ENCODE measurements at regions not wholly inside any gene's neighbourhood (a gene's known extent, or its start where the extent isn't known, plus 50 kb on each side); places are given as distances from the start of the nearest gene placed in this dataset.
"Not testable (repeated sequence)": the region's sequence is repeated elsewhere in the genome, so short reads cannot be mapped to it uniquely, and the experiment has no call there.

DNA sequence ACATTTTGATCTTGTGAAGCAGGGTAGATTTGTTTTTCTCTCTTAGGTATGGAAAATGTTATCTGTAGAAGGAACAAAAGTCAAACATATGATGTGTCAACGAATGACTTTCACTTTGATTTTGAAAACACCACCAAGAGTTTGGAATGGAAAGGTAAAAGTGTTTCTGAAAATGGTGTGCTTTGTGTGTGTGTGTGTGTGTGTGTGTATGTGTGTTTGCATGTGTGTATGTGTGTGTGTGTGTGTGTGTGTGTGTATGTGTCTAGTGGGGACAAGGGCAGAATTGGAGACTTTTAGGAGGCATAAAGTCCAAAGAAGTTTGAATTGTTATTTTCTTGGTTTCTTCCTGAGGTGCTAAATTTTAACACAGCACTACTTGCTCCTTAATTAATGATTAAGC, 115.4 kb upstream of the PRKCQ start:
- DNase-seq (ENCODE audit: low spot score), result no peak

DNA sequence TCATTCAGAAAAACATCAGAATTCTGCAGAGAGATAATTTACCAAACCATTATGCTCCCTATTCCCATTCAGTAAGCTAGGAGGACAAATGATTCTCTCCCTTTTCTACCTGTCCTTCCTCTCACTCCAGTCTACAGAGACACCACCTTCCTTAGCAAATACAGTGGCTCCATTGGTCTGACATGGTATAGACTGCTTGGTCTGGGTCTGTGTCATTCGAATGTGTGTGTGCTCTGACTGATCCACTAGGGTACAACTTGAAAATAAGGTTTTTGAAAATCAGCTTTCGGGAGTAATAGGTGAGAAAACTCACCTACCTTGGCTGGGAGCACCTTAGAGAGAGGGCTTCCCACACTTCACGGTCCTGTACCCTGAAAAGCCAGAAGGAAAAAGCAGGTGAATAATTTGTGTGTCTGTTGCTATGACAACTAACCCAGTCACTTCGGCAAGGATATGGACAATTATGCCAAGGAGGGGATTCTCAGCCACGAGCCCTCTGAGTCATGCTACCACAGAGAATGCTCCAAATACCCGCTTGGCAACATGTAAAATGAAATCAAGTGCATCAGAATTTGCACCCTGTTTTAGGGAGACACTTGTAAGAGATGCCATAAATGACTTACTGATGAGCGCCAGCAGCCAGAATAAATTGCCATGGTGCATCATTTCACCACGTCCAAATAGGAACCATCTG, 114.5 kb upstream of the PRKCQ start:
- DNase-seq (ENCODE audit: low spot score), result no peak

DNA sequence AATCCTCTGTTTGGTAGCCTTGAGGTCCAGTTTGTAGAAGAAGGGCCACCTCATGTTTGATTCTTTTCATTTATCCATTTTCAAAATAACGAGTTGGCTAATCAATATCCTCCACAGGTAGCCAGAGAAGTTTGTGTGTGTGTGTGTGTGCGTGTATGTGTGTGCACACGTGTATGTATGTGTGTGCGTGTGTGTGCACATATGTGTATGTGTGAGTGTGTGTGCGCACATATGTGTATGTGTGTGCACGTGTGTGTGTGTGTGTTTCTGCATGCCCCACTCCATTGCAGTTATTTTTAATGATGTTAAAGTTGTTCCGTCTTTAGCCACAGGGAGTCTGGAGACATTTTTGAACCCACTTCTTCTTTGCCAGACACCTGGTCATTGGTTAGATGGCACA, 112.8 kb upstream of the PRKCQ start:
- no peak for DNase-seq (ENCODE audit: low spot score)

DNA sequence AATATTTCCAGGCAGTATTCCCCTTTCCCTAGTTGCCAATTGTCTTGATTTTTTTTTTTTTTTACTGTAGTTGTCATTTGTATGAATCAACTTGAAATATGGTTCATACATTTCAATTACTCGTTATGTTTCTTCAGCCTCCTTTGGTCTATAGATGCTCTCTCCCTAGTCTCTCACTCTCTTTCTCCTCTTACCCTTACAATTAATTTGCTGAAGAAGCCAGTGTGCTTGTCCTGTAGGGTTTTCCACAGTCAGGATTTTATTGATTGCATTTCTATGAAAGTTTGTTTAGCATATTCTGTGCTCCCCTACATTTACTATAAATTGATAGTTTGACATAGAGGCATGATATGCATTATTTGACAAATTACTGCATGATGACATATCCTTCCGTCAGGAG, 112.0 kb upstream of the PRKCQ start:
- DNase-seq (ENCODE audit: low spot score), result no peak

DNA sequence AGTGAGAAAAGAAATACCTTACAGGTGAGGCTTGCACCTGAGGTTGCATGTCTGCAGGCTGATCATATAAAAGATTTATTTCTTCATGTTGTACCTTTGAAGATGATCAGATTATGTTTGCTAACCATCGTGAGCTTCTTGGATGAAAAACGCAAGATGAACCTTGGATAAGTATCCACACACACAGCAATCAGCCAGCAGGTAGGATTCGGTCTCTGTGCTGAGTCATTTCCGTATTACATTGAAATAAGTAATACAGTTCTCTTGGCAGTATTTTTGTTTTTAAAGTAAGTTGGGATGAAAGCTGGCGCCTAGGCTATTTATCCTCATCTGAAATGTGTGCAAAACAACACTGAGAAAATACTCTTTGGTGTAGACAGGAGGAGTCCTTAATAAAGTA, 109.0 kb upstream of the PRKCQ start:
- DNase-seq (ENCODE audit: low spot score), result no peak

DNA sequence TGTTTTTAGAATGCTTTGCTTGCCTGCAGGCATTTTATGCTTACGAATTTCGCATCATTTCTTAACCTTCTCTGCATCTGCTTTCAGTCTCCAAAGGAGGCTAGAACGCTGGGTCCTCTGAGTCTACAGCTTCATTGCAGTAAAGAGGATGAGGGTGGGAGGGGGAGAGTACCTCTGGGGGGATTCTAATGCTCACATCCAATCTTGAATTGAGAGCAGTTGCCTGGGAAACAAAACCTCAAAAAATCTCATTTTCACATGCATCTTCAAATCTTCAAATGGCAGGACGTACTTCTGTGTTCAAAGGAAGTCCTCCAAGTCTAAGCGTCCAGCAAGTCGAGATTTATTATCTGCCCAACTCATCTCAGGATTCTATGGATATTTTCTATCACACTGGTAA, 100.7 kb upstream of the PRKCQ start:
- no peak for DNase-seq (ENCODE audit: low spot score)

DNA sequence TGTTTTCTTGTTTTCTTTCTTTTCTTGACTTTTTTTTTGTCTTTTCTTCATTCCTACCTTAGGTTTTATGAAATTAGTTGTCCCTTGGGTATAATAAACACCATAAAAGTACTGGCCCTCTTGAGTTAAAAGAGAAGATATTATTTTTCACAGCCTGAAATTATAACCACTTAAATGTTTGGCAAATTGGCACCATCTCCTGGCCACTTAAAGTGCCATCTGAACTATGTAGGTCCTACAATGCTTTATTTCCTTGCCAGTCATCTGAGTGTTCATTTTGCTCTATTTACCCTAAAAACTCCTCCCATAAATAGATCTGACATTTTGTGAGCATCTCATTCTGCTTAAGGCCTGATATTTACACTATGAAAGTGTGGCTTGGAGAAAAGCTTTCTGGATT, 98.9 kb upstream of the PRKCQ start:
- DNase-seq (ENCODE audit: low spot score), result no peak

DNA sequence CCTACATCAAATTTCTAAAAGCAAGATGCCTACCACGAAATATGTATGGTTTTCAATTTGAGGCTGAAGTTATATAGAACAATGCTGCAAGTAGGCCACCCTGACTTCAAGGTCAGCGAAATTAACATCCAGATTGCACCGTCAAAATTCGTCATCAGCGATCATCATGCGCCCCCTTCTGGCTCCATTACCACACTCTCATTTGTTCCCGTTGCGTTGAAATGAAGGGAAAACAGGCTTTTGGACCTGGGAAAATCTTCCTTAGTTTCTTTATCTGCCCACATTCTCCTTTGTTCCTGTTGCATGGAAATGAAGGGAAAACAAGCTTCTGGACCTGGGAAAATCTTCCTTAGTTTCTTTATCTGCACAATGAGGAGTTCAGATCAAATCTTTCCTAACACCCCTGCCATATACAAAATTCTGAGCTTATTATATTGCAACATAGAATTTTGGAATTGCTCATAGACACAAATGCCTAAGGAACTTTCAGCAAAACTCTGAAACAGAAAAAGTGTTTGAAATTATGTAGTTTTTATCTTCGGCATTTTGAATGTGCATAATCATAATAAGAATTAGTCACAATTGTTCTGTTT, 98.2 kb upstream of the PRKCQ start:
- peak; percentile 71 for DNase-seq (ENCODE audit: low spot score)

DNA sequence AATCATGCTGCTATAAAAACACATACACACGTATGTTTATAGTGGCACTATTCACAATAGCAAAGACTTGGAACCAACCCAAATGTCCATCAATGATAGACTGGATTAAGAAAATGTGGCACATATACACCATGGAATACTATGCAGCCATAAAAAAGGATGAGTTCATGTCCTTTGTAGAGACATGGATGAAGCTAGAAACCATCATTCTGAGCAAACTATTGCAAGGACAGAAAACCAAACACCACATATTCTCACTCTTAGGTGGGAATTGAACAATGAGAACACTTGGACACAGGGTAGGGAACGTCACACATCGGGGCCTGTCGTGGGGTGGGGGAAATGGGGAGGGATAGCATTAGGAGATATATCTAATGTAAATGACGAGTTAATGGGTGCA, 97.1 kb upstream of the PRKCQ start:
- not testable (repeated sequence) for DNase-seq (ENCODE audit: low spot score)

DNA sequence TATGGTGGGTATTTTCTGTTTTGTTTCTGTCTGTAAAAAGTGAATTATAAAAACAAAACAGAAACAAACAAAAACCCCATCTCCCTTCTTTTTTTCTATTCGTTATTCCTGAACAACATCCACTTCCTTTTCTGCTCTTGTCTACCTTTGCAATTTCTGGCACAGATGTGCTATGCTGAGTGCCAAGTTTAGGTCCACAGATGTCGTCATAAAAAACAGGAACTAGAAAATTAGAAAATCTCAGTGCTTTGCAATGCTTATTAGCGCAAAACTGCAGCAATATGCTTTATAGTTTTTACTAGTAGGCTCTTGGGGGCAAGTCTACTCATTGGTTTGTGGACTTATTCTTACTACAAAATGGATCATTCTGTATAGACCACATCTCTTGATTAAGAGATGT, 94.2 kb upstream of the PRKCQ start:
- no peak for DNase-seq (ENCODE audit: low spot score)

DNA sequence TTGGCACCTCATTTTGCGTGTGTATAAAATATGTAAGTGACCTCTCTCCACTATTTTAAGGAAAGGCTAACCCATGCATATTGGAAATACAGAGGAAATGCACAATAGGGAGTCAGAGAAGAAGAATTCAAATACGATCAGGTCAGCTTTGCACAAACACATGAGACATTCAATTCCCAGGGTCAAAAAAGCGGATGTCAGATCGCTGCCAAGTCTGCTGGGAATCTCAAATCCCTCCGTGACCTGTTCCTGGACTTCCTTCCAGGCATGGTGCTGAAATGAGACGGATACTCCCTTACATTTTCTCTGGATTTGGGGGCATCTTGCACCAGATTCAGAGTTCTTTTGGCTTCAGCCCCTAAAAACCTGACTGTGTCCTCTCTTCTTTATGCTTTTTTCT, 91.9 kb upstream of the PRKCQ start:
- no peak for DNase-seq (ENCODE audit: low spot score)

DNA sequence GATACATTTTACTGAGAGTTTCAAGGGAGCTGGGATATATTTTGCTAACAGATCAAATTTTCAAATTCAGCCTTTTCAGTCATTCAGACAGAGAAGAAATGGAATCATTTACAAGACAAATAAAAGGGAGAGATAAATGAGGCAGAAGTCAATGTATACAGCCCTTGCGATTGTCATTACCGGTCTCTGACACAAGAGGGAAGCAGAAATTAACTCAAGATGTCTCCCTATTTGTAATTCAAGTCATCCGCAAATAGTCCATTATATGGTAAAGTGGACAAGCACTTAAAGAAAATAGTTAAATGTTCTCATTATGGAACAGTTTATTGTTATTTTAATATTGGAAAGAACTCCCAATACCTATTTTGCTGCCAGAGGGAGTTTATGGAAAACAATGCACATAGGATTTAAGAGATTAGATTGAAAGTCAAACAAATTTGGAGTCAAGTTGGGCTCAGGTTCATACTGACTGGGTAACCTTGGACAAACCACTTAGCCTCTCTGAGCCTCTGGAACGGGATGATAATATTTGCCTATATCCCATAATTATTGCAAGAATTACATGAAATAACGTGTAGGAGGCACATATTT, 89.3 kb upstream of the PRKCQ start:
- peak; percentile 44 for DNase-seq (ENCODE audit: low spot score)

DNA sequence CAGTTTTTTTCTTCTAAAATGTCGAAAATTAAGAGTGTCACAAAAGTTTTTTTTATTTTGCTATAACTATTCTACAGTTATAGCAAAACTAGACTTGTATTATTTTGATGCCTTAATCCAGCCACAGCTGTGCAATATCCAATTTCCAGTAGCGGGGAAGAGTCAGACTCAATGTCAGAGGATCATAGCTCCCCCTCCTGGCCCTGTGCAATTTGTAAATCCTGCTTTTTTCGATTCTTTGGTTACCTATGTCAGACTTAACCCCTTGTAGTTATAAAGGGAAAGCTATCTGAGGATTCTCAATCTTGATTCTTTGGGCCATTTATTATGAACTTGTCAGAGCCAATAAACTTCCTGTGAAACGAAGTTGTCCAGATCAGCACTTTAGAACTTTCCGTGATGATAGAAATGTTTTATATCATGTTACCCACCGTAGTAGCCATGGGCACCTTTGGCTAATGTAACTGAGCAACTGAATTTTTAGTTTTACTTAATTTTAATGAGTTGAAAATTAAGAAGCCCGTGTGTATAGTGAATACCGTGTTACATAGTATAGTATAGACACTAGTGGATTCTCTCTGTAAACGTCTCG, 87.7 kb upstream of the PRKCQ start:
- DNase-seq (ENCODE audit: low spot score), result peak; percentile 48

DNA sequence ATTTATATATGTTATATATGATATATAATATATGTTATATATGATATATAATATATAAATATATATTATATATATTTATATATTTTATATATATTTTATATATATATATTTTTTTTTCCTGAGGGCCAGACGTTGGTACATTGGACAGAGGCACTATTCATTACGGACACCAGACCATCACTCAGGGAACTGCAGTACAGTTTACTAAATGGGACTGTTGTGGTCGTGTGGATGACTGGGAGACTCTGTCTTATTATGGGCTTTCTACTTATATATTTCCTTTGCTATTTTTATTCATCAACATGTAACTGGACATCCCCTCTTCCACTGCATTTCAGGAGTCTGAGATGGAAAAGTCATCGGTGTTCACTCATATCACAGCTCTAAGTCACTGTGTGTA, 87.1 kb upstream of the PRKCQ start:
- no peak for DNase-seq (ENCODE audit: low spot score)

DNA sequence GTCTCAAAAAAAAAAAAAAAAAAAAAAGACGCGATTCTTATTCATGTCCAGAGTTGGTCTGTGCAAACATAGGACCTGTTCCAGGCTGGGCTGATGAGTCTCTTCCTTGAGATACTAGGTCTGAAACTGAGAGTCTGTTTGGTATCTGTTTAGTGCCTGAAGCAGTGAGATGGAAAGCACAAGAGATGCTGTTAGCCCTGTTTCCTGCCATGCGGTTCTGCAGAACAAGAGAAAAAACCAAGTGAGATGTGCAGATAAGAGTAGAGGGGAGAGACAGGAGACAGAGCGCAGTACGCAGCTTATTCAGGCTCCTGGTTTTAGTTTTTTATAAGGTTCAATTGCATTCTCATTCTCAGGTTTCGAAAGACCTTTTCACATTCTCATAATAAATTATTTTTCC, 85.8 kb upstream of the PRKCQ start:
- no peak for DNase-seq (ENCODE audit: low spot score)

DNA sequence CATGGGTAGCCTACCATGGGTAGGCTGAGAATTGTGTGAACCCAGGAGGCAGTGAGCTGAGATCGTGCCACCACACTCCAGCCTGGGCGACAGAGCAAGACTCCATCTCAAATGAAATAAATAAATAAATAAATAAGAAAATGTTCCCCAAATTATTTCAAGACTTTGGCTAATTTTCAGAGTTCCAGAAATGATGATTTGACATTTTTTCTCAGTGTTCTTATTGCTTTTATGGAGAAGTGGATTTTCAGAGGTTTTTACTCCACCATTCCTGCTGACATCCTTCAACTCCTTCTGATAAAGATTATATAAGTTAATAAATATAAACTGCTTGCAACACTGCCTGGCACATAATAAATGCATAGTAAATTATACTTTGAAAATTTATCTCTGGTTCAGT, 80.4 kb upstream of the PRKCQ start:
- DNase-seq (ENCODE audit: low spot score), result no peak

DNA sequence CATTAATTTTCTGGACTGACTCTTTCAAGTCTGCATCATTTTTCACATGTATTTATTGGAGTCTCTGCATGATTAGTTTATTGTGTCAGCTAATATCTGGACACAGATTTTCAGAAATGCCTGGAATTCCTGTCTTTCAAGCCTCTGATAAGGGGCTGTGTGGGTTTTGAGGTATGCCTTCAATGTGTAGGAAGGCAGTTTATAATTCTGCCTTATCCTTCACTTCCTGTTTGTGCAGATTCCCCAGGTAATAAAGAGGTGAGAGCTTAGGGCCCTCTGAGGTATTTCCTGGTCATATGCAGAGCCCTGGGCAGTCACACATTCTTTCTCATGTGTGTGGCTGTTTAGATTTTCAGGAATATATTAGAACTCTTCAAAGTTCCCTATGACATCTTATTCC, 79.4 kb upstream of the PRKCQ start:
- DNase-seq (ENCODE audit: low spot score), result no peak

DNA sequence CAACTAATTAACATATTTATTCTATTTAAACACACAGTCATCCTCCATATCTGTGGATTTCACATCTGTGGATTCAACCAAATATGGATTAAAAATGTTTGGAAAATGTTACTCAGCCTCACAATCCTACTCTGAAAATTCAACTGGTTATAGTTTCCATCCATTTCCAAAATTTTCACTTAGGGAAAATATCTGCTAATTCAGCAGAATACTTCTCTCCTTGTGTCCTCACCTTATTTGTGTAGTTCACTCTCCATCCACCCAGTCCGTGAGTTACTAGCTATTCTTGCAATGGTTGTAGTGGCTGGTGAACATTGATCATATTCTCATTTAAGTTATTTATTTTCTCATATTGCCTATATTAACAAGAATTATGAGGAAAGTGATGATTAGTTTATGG, 77.6 kb upstream of the PRKCQ start:
- no peak for DNase-seq (ENCODE audit: low spot score)

DNA sequence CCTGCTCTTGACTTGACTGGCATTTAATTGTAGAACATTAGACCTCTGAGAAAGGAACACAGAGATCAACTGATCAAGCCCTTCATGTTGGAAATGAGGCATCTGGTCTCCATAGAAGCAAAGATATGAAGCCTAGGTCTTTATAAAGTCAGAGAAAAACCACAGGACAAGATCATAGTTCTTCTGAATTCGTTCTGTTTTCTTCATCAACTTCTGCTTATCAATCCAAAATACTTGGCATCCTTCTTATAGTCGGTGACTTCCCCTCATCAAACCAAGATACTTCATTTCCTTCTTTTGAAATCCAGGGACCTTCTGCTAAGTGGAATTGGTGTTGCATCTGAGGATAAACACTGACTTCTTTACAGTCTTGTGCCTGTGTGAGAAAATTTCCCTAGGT, 77.1 kb upstream of the PRKCQ start:
- no peak for DNase-seq (ENCODE audit: low spot score)

DNA sequence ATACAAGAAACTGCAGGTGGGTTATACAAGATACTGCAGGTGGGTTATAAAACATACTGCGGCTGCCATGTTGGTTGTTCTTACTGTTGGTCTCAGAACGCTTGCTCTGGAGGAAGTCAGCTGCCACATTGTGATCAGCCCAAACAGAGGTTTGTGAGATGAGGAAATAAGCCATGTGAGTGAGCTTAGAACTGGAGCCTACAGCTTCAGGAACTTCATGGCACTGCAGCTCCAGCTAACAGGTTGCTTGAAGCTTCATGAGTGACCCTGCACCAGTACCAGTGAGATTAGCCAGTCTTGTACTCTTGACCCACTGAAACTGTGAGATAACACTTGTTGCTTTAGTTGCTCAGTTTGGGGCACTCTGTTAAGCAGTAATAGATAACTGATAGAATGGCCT, 74.5 kb upstream of the PRKCQ start:
- DNase-seq (ENCODE audit: low spot score), result no peak

DNA sequence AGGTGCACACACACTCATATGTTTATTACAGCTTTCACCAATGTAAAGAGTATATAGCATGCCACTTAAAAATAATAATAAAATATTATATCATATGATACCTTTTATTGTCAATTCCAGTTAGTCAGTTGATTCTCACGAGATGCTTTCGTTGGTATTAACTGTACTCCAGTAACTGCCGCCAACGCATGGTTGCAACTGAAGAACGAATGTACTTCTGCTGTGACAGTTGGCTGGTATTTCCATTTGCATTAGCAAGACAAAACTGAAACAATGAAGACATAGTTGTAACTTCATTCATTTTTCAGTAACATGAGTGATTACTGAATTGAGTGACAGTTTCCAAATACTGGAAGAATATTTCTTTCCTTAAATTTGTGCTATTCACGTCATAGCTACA, 70.5 kb upstream of the PRKCQ start:
- DNase-seq (ENCODE audit: low spot score), result no peak

DNA sequence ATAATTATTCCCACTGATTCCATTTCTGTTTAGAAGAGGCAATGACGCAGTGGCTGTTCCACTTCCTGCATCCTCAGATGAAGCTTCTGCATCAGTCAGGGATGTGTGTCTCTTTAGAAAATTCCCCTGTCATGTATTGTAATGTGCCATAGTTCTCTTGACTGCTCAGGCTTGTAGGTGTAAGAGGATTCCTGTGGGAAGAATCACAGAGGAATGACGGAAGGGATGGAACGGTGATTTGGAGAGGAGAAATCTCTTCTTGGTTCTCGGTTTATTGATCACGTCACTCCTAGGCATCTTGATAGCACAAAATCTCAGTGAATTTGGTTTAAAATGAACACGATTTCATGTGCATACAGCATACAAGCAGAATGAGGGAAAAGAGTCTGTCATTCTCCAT, 69.8 kb upstream of the PRKCQ start:
- DNase-seq (ENCODE audit: low spot score), result no peak
